Panc1 (cell line): ENCODE measurements at regions not wholly inside any gene's neighbourhood (a gene's known extent, or its start where the extent isn't known, plus 50 kb on each side); places are given as distances from the start of the nearest gene placed in this dataset.

ENCODE experiments used
- ATAC-seq: fragments of 200-7000 bp; cut with Tn5 transposase; 2 replicates; pipeline ENCODE4 v1.9.1; 2020; ENCODE audit warnings: mild to moderate bottlenecking, moderate library complexity
- BruUV-seq: library from RNA; stranded (reverse); fragments of 400-500 nt; replicated peaks from 2 replicates; lab custom pipeline; 2021; lab: Mats Ljungman, UMichigan
- CTCF ChIA-PET: fragments of 300-600 bp; sonication (Branson Sonifier 250); formaldehyde crosslinking; loops from one replicate; lab custom pipeline; 2022; ENCODE audit warnings: antibody characterized with exemption; lab: Charles Lee
- POLR2A ChIA-PET: fragments of 300-600 bp; sonication (Branson Sonifier 250); formaldehyde crosslinking; loops from one replicate; lab custom pipeline; 2022; ENCODE audit warnings: antibody characterized with exemption; lab: Charles Lee
- DNase-seq: peaks from one replicate; pipeline ENCODE4 v3.0.0-alpha.2; 2010; ENCODE audit warnings: low read depth, low spot score
- H3K27ac ChIP-seq: 2 replicates; pipeline ENCODE4 v1.5.1; 2011; ENCODE audit warnings: mild to moderate bottlenecking, low read length, inconsistent platforms
- H3K27me3 ChIP-seq: fragments of 200-500 bp; sonication (Bioruptor generic); 2 replicates; pipeline ENCODE4 v1.6.0; 2014; ENCODE audit warnings: low read length, inconsistent platforms; ENCODE audit not compliant: control insufficient read depth, insufficient read depth
- H3K36me3 ChIP-seq: fragments of 200-500 bp; sonication (Bioruptor generic); 2 replicates; pipeline ENCODE4 v1.5.1; 2014; ENCODE audit warnings: inconsistent platforms, mild to moderate bottlenecking, low read length, moderate library complexity; ENCODE audit not compliant: control insufficient read depth, insufficient read depth
- H3K4me1 ChIP-seq: 2 replicates; pipeline ENCODE4 v1.5.1; 2011; ENCODE audit warnings: inconsistent platforms, mild to moderate bottlenecking, low read length, moderate library complexity; ENCODE audit not compliant: control insufficient read depth, insufficient read depth
- H3K4me3 ChIP-seq, 2 experiments: 2 replicates each; pipeline ENCODE4 v1.5.1; 2011 to 2012; ENCODE audit warnings: low read depth in 2 of 2, low read length in 2 of 2, mild to moderate bottlenecking in 2 of 2, inconsistent platforms in 1 of 2, moderate library complexity in 1 of 2
- H3K9me3 ChIP-seq: fragments of 200-500 bp; sonication (Bioruptor generic); 2 replicates; pipeline ENCODE4 v1.5.1; 2014; ENCODE audit warnings: low read depth, mild to moderate bottlenecking, inconsistent platforms, low read length, moderate library complexity; ENCODE audit not compliant: control insufficient read depth, insufficient read depth
- POLR2AphosphoS5 ChIP-seq: IDR thresholded peaks from 2 replicates; pipeline ENCODE4 v1.6.1; 2012; ENCODE audit warnings: mild to moderate bottlenecking, low read depth, low read length, moderate library complexity
- REST ChIP-seq, 2 experiments: IDR thresholded peaks; 2 replicates each; pipeline ENCODE4 v1.6.1; 2011 to 2012; ENCODE audit warnings: low read depth in 2 of 2, control low read depth in 1 of 2, low read length in 1 of 2, mild to moderate bottlenecking in 1 of 2, moderate library complexity in 1 of 2; ENCODE audit not compliant: insufficient read depth in 1 of 2
- SIN3A ChIP-seq: IDR thresholded peaks from 2 replicates; pipeline ENCODE4 v1.6.1; 2012; ENCODE audit warnings: low read depth, mild to moderate bottlenecking, low read length, moderate library complexity, borderline replicate concordance; ENCODE audit not compliant: insufficient read depth
- TCF7L2 ChIP-seq: IDR thresholded peaks from 2 replicates; pipeline ENCODE4 v1.6.1; 2011; ENCODE audit warnings: mild to moderate bottlenecking, low read depth, low read length, inconsistent platforms
- in situ Hi-C: cut with HindIII; loops from 2 replicates; pipeline ENCODE4 v1.10.0; 2016; ENCODE audit warnings: low sequenced_read_pairs, low pct_unique_long_range_greater_than_20kb
- intact Hi-C: fragments of 100-400 bp; cut with micrococcal nuclease; formaldehyde crosslinking; loops from one replicate; pipeline ENCODE4 v1.10.0; 2022; ENCODE audit not compliant: unreplicated experiment
- TF ChIP-seq, protein P1 (sequence below): fragments of 450-650 bp; IDR thresholded peaks from 2 replicates; pipeline ENCODE4 v1.5.1; 2017; ENCODE audit warnings: mild to moderate bottlenecking

DNA sequence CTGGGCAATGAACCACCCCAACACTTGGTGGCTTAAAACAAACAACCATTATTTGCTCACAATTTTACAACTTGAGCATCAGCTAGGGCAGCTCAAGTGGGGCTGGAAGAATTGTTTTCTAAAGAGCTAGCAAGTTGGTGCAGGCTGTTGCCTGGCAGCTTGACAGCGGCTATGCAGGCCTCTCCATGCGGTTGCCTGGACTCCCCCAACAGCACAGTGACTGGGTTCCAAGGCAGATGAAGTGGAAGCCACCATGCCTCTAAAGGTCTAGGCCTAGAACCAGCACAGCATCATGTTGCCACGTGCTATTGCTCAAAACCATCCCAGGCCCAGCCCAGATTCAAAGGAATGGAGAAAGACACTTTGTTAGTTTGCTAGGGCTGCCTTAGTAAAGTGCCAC is 114.8 kb downstream of the BCOR start:
- no peak overlapping the region for H3K4me3 ChIP-seq
- in situ Hi-C loops: no loop called here
- no peak for TF ChIP-seq SIN3A
- no peak for TF ChIP-seq TCF7L2
- TF ChIP-seq POLR2AphosphoS5: no peak
- TF ChIP-seq, protein P1, sequence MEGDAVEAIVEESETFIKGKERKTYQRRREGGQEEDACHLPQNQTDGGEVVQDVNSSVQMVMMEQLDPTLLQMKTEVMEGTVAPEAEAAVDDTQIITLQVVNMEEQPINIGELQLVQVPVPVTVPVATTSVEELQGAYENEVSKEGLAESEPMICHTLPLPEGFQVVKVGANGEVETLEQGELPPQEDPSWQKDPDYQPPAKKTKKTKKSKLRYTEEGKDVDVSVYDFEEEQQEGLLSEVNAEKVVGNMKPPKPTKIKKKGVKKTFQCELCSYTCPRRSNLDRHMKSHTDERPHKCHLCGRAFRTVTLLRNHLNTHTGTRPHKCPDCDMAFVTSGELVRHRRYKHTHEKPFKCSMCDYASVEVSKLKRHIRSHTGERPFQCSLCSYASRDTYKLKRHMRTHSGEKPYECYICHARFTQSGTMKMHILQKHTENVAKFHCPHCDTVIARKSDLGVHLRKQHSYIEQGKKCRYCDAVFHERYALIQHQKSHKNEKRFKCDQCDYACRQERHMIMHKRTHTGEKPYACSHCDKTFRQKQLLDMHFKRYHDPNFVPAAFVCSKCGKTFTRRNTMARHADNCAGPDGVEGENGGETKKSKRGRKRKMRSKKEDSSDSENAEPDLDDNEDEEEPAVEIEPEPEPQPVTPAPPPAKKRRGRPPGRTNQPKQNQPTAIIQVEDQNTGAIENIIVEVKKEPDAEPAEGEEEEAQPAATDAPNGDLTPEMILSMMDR: no peak
- TF ChIP-seq REST (IDR thresholded peaks at IDR 0.05; ENCODE audit: insufficient read depth in 1 of 2, low read depth in 2 of 2, low read length in 1 of 2): no peak
- no TSS peak for BruUV-seq
- no peak for DNase-seq
- no peak overlapping the region for H3K27ac ChIP-seq
- intact Hi-C loops: no loop called here
- ATAC-seq: no peak
- ChIA-PET POLR2A (no interaction called here), CTCF (no interaction called here)
- H3K27me3 ChIP-seq: no peaks in the 10 kb centered on the region
- H3K36me3 ChIP-seq: no peaks in the 10 kb centered on the region
- no peaks in the 10 kb centered on the region for H3K4me1 ChIP-seq
- H3K9me3 ChIP-seq: no peaks in the 10 kb centered on the region

GRCh38 chrX:39983715-39984114 is 114.0 kb downstream of the BCOR start:
- CTCF ChIA-PET: no interaction called here
- POLR2A ChIA-PET: no interaction called here
- in situ Hi-C loops: no loop called here
- no peaks in the 10 kb centered on the region for H3K36me3 ChIP-seq
- DNase-seq (no peak), ATAC-seq (no peak)
- H3K27ac ChIP-seq: no peak overlapping the region
- no peak overlapping the region for H3K4me3 ChIP-seq
- no peaks in the 10 kb centered on the region for H3K27me3 ChIP-seq
- TF ChIP-seq REST (IDR thresholded peaks at IDR 0.05; ENCODE audit: insufficient read depth in 1 of 2, low read depth in 2 of 2, low read length in 1 of 2) (no peak), TCF7L2 (no peak), SIN3A (no peak), POLR2AphosphoS5 (no peak)
- TF ChIP-seq, protein P1: no peak
- BruUV-seq: no TSS peak
- intact Hi-C loops: no loop called here
- H3K4me1 ChIP-seq: no peaks in the 10 kb centered on the region
- no peaks in the 10 kb centered on the region for H3K9me3 ChIP-seq
